ENCODE measurements at regions not wholly inside any gene's neighbourhood (a gene's known extent, or its start where the extent isn't known, plus 50 kb on each side); places are given as distances from the start of the nearest gene placed in this dataset.

DNA sequence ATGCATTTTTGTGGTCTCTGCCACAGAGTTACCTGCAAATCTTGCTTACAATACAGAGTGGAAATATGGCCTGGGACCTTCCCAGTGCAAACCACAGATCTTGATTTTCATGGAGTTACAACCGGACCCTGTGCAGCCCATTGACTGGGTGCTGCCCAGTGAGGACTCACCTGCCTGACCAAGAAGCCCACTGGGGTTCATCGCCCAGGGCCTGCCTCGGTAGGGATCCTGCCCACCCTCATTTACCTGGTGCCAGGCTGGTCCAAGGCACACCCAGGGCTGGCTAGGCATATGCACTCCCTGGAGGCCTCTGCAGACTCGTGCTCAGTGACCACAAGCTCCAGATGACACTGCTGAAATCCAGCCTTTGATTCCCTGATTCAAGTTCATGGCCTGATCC, 572.7 kb downstream of the NPHP4 start:
- H3K27me3 ChIP-seq (replicated peaks; ENCODE audit: insufficient read depth), result peaks cover 7% of the 10 kb centered on the region
- intact Hi-C loops (cut with DNase I), result no loop called here

DNA sequence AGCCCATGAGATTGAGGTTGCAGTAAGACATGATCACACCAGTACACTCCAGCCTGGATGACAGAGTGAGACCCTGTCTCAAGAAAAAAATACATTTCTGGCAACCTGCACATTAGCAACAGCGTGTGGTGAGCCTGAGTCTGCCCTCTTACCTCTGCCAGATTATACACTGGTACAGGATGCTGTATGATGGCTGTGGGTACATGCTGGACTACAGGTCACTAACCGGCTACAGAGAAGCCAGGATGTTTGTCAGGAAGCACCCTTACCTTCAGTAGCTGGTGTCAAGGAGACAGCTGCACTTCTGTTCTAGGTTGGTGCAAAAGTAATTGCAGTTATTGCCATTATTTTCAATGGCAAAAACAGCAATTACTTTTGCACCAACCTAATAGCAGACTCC, 575.7 kb downstream of the NPHP4 start:
- intact Hi-C loops (cut with DNase I), result no loop called here
- H3K4me3 ChIP-seq, result no peak overlapping the region
- H3K27ac ChIP-seq, result no peak overlapping the region
- H3K27me3 ChIP-seq (replicated peaks; ENCODE audit: insufficient read depth), result peaks cover 2% of the 10 kb centered on the region
- TF ChIP-seq, protein P1, sequence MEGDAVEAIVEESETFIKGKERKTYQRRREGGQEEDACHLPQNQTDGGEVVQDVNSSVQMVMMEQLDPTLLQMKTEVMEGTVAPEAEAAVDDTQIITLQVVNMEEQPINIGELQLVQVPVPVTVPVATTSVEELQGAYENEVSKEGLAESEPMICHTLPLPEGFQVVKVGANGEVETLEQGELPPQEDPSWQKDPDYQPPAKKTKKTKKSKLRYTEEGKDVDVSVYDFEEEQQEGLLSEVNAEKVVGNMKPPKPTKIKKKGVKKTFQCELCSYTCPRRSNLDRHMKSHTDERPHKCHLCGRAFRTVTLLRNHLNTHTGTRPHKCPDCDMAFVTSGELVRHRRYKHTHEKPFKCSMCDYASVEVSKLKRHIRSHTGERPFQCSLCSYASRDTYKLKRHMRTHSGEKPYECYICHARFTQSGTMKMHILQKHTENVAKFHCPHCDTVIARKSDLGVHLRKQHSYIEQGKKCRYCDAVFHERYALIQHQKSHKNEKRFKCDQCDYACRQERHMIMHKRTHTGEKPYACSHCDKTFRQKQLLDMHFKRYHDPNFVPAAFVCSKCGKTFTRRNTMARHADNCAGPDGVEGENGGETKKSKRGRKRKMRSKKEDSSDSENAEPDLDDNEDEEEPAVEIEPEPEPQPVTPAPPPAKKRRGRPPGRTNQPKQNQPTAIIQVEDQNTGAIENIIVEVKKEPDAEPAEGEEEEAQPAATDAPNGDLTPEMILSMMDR (IDR thresholded peaks at IDR 0.05), result no peak
- TF ChIP-seq POLR2A (IDR thresholded peaks at IDR 0.05), result no peak
- TF ChIP-seq POLR2AphosphoS5 (IDR thresholded peaks at IDR 0.05), result no peak
- no peaks in the 10 kb centered on the region for H3K9me3 ChIP-seq
- H3K36me3 ChIP-seq, result no peaks in the 10 kb centered on the region
- WGBS, result 89% methylated on average over 2 of the region's 2 CpGs
- DNase-seq (ENCODE audit: low spot score), result no peak
- H3K4me1 ChIP-seq (replicated peaks), result no peaks in the 10 kb centered on the region

More for the DNA sequence above, 572.7 kb downstream of the NPHP4 start:
- WGBS, result 98% methylated on average over 4 of the region's 4 CpGs
- H3K27ac ChIP-seq, result no peak overlapping the region
- DNase-seq (ENCODE audit: low spot score), result no peak
- H3K4me3 ChIP-seq, result no peak overlapping the region
- TF ChIP-seq POLR2AphosphoS5 (IDR thresholded peaks at IDR 0.05) (no peak), POLR2A (IDR thresholded peaks at IDR 0.05) (no peak)
- TF ChIP-seq, protein P1 (IDR thresholded peaks at IDR 0.05), result no peak
- H3K4me1 ChIP-seq (replicated peaks), result no peaks in the 10 kb centered on the region
- no peaks in the 10 kb centered on the region for H3K9me3 ChIP-seq
- H3K36me3 ChIP-seq, result no peaks in the 10 kb centered on the region

DNA sequence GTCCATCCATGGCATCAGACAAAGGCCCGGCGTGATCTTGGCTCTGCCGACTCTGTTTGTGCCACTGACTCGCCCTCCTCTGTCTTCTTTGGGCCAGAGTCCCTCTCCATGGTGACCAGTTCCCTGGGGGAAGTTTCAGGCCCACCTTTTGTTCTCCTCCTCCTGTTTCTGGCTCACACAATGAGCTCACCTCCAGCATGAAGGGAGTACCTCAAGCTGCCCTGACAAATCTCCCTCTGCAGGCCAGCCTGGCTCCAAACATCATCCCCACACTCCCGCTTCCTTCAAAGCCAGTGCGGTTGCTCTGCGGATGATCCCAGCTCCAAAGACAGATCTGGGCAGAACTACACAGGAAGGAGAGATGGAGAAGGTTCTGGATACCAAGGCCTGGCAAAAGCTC, 576.6 kb downstream of the NPHP4 start:
- H3K36me3 ChIP-seq, result no peaks in the 10 kb centered on the region
- no peaks in the 10 kb centered on the region for H3K4me1 ChIP-seq (replicated peaks)
- no peak overlapping the region for H3K4me3 ChIP-seq
- WGBS, result 91% methylated on average over 7 of the region's 7 CpGs
- H3K27ac ChIP-seq, result no peak overlapping the region
- no peak for TF ChIP-seq POLR2AphosphoS5 (IDR thresholded peaks at IDR 0.05)
- TF ChIP-seq POLR2A (IDR thresholded peaks at IDR 0.05), result no peak
- TF ChIP-seq, protein P1 (IDR thresholded peaks at IDR 0.05), result no peak
- intact Hi-C loops (cut with DNase I), result no loop called here
- H3K27me3 ChIP-seq (replicated peaks; ENCODE audit: insufficient read depth), result peaks cover 2% of the 10 kb centered on the region
- H3K9me3 ChIP-seq, result no peaks in the 10 kb centered on the region
- no peak for DNase-seq (ENCODE audit: low spot score)

DNA sequence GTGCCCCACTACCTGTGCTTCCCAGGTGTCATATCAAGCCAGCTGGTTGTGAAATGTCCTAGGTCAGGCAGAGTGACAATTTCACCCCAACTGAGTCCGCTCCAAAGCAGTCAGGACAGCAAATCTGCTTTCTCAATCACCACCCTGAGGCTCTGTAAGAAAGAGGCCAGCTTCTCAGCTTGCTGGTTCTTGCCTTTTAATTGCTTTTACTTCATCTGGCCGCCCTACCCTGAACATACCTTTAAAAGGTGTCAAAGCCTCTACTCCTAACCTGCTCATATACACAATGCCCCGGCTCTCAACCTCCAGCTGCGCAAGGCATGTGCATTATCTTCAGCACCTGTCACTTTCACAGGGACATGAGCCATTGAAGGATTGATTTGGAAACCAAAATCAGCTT, 581.6 kb downstream of the NPHP4 start:
- no peaks in the 10 kb centered on the region for H3K4me1 ChIP-seq (replicated peaks)
- TF ChIP-seq POLR2AphosphoS5 (IDR thresholded peaks at IDR 0.05) (no peak), POLR2A (IDR thresholded peaks at IDR 0.05) (no peak)
- TF ChIP-seq, protein P1 (IDR thresholded peaks at IDR 0.05), result no peak
- no peaks in the 10 kb centered on the region for H3K27me3 ChIP-seq (replicated peaks; ENCODE audit: insufficient read depth)
- H3K27ac ChIP-seq, result no peak overlapping the region
- no peaks in the 10 kb centered on the region for H3K36me3 ChIP-seq
- intact Hi-C loops (cut with DNase I), result no loop called here
- DNase-seq (ENCODE audit: low spot score), result peak; percentile 13
- H3K9me3 ChIP-seq, result no peaks in the 10 kb centered on the region
- 42% methylated on average over 4 of the region's 4 CpGs for WGBS
- no peak overlapping the region for H3K4me3 ChIP-seq

DNA sequence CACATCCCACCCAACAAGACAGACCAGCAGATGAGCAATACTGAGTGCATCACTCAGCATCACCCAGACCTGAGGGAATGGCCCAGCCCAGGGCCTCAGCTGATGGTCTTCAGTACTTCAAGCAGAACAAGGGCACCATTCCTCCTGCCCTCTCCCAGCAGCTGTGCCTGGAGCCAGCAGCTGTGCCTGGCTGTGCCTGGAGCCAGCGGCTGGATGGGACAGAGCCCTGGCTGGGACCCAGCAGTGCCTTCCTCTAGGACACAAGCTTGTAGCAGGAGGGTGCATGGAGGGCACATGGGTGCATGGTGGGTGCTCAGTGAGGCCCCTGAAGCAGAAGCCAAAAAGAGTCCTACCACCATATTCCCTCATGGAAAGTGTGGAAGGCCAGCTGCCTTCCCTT, 583.8 kb downstream of the NPHP4 start:
- Histone ChIP-seq H3K4me1 (replicated peaks) (no peaks in the 10 kb centered on the region), H3K27me3 (replicated peaks; ENCODE audit: insufficient read depth) (no peaks in the 10 kb centered on the region), H3K9me3 (no peaks in the 10 kb centered on the region), H3K27ac (no peak overlapping the region), H3K4me3 (no peak overlapping the region), H3K36me3 (no peaks in the 10 kb centered on the region)
- TF ChIP-seq POLR2AphosphoS5 (IDR thresholded peaks at IDR 0.05) (no peak), POLR2A (IDR thresholded peaks at IDR 0.05) (no peak)
- TF ChIP-seq, protein P1 (IDR thresholded peaks at IDR 0.05), result no peak
- WGBS, result 88% methylated on average over 1 of the region's 1 CpG
- intact Hi-C loops (cut with DNase I), result no loop called here
- DNase-seq (ENCODE audit: low spot score), result no peak

Measured in prostate gland (tissue), 2 donors.